NCI-H2227 (cell line): ENCODE measurements at regions not wholly inside any gene's neighbourhood (a gene's known extent, or its start where the extent isn't known, plus 50 kb on each side); places are given as distances from the start of the nearest gene placed in this dataset.
A peak's percentile ranks its signal among the peaks of the same experiment; 100 is the strongest.
"Not testable (repeated sequence)": the region's sequence is repeated elsewhere in the genome, so short reads cannot be mapped to it uniquely, and the experiment has no call there.

ENCODE experiments used
- DNase-seq: peaks from one replicate; lab custom pipeline; 2025; ENCODE audit not compliant: unreplicated experiment; lab: John Stamatoyannopoulos, UW

GRCh38 chr1:45258059-45258650 lies 51.8 kb upstream of the ZSWIM5 start:
- DNase-seq, result no peak

GRCh38 chr1:45259053-45259452 lies 52.6 kb upstream of the ZSWIM5 start:
- no peak for DNase-seq

GRCh38 chr1:45260244-45260643 lies 53.8 kb upstream of the ZSWIM5 start:
- DNase-seq, result no peak

GRCh38 chr1:45263132-45263531 lies 56.7 kb upstream of the ZSWIM5 start:
- no peak for DNase-seq

- no peak for DNase-seq
Measured at GRCh38 chr1:45265244-45265643, 58.8 kb upstream of the ZSWIM5 start.

GRCh38 chr1:45266151-45266801 lies 59.9 kb upstream of the ZSWIM5 start:
- peak; percentile 36 for DNase-seq

- not testable (repeated sequence) for DNase-seq
Measured at GRCh38 chr1:45268310-45268709, 58.4 kb upstream of the HPDL start.

GRCh38 chr1:45272267-45272666 lies 54.4 kb upstream of the HPDL start:
- DNase-seq, result not testable (repeated sequence)

- DNase-seq, result no peak
Measured at GRCh38 chr1:45272913-45273371, 53.8 kb upstream of the HPDL start.

- no peak for DNase-seq
Measured at GRCh38 chr1:45275054-45275453, 51.6 kb upstream of the HPDL start.
